ENCODE measurements at regions not wholly inside any gene's neighbourhood (a gene's known extent, or its start where the extent isn't known, plus 50 kb on each side); places are given as distances from the start of the nearest gene placed in this dataset.

DNA sequence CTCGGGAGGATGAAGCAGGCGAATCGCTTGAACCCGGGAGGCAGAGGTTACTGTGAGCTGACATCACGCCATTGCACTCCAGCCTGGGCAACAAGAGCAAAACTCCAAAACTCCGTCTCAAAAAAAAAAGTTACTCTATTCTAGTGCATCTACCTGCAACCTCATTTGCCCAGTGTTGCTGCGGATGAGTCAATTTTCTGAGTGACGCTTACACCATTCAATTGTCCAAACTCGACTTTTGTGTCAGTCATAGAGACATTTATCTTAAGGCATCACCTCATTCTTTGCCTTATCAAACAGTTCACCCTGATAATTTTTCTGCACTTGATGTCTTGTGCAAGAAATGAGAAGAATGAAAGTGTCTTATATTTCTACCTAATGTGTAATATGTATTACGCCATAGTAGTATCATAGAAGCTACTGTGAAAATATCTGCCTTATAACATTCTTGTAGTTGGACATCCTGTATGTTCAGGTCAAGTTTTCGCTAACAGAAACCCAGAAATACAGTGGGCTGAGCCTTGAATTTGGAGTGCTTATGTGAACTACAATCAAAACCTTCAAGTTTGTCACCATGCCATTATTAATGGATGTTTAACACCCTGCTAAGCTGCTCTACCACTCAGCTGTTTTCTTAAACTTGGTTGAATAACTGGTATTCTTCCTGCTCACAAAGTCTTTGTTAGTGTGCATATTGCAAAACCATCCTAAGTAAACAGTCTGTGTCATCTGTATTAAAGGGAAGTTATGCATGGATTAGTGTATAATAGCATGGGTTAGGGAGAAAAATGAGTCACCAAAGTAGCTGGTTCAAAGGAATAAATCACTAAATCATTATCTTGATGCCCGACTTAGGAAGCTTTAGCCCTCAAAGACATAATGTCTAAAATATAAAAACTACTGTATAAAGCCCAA lies 531.0 kb upstream of the NR2F2 start:
- Mint-ChIP-seq H3K27ac (no peak overlapping the region), H3K4me3 (no peak overlapping the region), H3K9me3 (peaks cover 9% of the 10 kb centered on the region), H3K36me3 (ENCODE audit: low read depth) (peaks cover 2% of the 10 kb centered on the region), H3K27me3 (ENCODE audit: low read depth) (peaks cover 3% of the 10 kb centered on the region), H3K4me1 (ENCODE audit: low read depth) (peaks cover 2% of the 10 kb centered on the region)

- Mint-ChIP-seq H3K36me3 (ENCODE audit: low read depth) (peaks cover 2% of the 10 kb centered on the region), H3K4me1 (ENCODE audit: low read depth) (peaks cover 2% of the 10 kb centered on the region), H3K9me3 (peaks cover 9% of the 10 kb centered on the region), H3K27ac (no peak overlapping the region), H3K27me3 (ENCODE audit: low read depth) (peaks cover 3% of the 10 kb centered on the region), H3K4me3 (no peak overlapping the region)
Observed at GRCh38 chr15:95804484-95804883, 526.0 kb upstream of the NR2F2 start.

GRCh38 chr15:95812491-95812890 lies 518.0 kb upstream of the NR2F2 start:
- Mint-ChIP-seq H3K9me3 (peaks cover 10% of the 10 kb centered on the region), H3K4me1 (ENCODE audit: low read depth) (no peaks in the 10 kb centered on the region), H3K27ac (no peak overlapping the region), H3K4me3 (no peak overlapping the region), H3K36me3 (ENCODE audit: low read depth) (no peaks in the 10 kb centered on the region), H3K27me3 (ENCODE audit: low read depth) (peaks cover 7% of the 10 kb centered on the region)

DNA sequence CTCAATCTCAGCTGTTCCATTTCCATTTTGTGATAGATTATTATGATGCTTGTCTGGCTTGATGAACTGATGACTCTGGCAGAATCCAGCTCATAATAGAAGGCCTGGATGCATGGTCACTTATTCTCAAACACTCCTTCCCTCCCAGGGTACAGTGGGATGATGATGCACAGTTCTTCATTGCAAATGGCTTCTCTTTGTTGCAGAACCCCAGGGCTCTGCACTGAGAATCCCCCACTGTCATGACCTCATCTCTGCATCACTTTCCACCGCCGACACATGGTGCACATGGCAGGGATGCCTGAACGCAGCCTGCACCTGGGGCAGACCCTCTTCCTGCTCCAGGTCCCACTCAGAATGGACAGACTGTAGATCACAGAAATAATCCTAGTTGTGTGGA lies 515.6 kb upstream of the NR2F2 start:
- Mint-ChIP-seq H3K4me1 (ENCODE audit: low read depth) (no peaks in the 10 kb centered on the region), H3K36me3 (ENCODE audit: low read depth) (no peaks in the 10 kb centered on the region)

DNA sequence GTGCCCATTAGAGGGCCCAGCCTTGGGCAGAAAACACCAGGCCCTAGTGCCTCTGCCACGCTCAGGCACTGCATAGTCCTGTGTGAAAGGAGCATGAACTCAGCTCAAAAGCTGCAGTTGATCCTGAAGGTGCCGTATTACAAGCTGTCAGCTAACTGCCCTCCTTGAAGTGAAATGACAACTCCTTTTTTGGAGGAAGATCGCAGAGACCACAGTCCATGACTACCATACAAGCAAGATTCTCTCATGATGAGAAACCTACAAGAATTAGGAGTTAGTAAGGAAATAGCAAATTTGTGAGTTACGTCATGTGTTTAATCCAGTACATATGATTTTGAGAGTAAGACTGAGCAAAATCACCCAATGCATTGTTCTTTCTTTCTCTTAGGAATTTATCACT lies 513.9 kb upstream of the NR2F2 start:
- Mint-ChIP-seq H3K27me3 (ENCODE audit: low read depth) (peaks cover 10% of the 10 kb centered on the region), H3K27ac (no peak overlapping the region), H3K36me3 (ENCODE audit: low read depth) (no peaks in the 10 kb centered on the region), H3K4me1 (ENCODE audit: low read depth) (no peaks in the 10 kb centered on the region), H3K4me3 (no peak overlapping the region), H3K9me3 (peaks cover 10% of the 10 kb centered on the region)

More for the DNA sequence above, 515.6 kb upstream of the NR2F2 start:
- Mint-ChIP-seq H3K4me3 (no peak overlapping the region), H3K27me3 (ENCODE audit: low read depth) (peaks cover 10% of the 10 kb centered on the region), H3K9me3 (peaks cover 10% of the 10 kb centered on the region), H3K27ac (no peak overlapping the region)

GRCh38 chr15:95822961-95823360 lies 507.5 kb upstream of the NR2F2 start:
- Mint-ChIP-seq H3K36me3 (ENCODE audit: low read depth) (no peaks in the 10 kb centered on the region), H3K27me3 (ENCODE audit: low read depth) (peaks cover 3% of the 10 kb centered on the region), H3K4me1 (ENCODE audit: low read depth) (no peaks in the 10 kb centered on the region), H3K4me3 (no peak overlapping the region), H3K27ac (no peak overlapping the region), H3K9me3 (no peaks in the 10 kb centered on the region)

DNA sequence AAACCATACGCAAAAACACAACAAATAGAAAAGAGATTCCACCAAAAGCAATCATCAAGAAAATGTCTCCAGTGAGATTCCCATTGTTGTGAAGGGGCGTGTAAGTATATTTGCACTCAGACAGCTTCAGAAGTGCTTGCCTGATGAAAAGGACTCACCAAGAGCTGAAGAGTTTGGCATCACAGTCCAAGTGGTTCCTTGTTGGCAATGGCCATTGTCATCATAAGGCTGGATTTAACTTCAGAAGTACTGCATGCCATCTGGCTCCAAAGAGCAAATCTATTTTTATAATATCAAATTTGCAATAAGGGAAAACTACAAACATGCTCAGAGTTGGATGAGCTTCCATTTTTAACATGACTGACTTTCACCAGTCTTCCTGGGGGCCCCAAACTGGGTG lies 505.3 kb upstream of the NR2F2 start:
- no peaks in the 10 kb centered on the region for H3K4me1 Mint-ChIP-seq (ENCODE audit: low read depth)

DNA sequence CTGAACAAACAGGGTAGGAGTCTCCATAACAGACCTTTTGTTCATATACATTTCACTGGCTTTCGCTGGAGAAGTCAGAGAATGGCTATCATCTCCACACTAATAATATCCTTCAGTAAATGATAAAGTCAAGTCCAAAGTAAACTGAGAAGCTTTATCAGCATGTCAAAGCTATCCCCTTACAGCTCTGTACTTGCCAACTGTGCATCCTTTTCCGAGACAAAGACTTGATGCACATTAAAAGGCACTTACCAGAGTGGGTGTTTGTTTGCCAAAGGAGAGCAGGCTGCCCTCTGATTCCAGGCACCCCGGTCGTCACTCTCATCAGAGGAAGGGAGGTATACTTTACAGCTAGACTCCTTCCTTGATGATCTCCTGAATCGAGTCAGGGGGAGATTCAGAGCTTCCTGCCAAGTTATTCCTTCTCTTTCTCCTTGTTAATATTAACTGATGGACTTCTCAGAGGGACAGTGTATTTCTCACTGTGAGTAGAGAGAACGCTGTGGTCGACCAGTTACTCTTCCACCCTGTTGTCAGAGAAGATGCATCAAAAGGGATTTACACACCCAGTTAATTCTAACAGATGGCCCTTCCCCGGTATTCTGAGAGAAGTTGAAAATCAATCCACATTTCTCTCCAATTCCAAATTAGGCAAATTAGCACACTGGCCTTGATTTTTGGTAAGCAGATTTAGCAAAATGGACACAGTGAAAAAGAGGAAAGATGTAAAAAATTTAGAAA lies 504.7 kb upstream of the NR2F2 start:
- no peak overlapping the region for H3K4me3 Mint-ChIP-seq
- H3K27ac Mint-ChIP-seq, result no peak overlapping the region
- peaks cover 12% of the 10 kb centered on the region for H3K27me3 Mint-ChIP-seq (ENCODE audit: low read depth)
- H3K4me1 Mint-ChIP-seq (ENCODE audit: low read depth), result no peaks in the 10 kb centered on the region
- H3K36me3 Mint-ChIP-seq (ENCODE audit: low read depth), result no peaks in the 10 kb centered on the region
- H3K9me3 Mint-ChIP-seq, result no peaks in the 10 kb centered on the region

More for the DNA sequence above, 505.3 kb upstream of the NR2F2 start:
- Mint-ChIP-seq H3K4me3 (no peak overlapping the region), H3K27me3 (ENCODE audit: low read depth) (peaks cover 7% of the 10 kb centered on the region), H3K9me3 (no peaks in the 10 kb centered on the region), H3K36me3 (ENCODE audit: low read depth) (no peaks in the 10 kb centered on the region), H3K27ac (no peak overlapping the region)

DNA sequence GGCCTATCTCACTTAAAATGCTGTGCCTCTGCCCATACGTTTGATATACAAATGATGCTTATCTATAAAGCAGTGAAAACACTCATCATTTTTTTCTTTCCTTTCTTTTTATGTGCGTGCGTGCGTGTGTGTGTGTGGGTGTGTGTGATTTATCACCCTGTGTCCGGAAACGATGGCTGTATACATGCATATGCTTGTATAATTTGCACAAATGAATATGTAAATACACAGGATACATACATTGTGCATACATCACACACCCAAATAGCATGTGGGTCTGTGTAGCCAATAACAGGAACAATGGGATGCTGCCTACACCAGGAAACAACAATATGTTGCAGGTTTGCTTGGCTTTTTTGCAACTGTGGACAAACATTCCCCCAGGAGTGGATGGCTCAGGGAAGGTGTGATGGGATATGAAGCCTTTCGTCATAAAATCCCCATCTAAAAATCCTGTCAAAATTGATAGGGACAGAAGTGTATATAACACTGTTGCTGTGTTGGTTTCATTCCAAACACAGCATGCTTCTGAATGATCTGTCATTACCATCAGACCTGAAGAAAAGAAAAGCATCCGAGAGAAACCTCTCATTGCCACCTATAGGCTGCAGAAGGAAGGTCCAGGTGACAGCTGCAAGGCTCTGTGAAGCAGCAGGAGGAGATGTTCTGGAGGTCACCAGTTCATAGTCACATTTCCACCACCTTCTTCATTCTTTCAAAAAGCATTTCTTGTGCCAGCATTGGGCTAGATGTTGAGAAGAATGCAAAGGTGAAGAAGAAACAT lies 503.9 kb upstream of the NR2F2 start:
- no peaks in the 10 kb centered on the region for H3K9me3 Mint-ChIP-seq
- no peaks in the 10 kb centered on the region for H3K36me3 Mint-ChIP-seq (ENCODE audit: low read depth)
- no peak overlapping the region for H3K27ac Mint-ChIP-seq
- H3K4me1 Mint-ChIP-seq (ENCODE audit: low read depth), result no peaks in the 10 kb centered on the region
- H3K27me3 Mint-ChIP-seq (ENCODE audit: low read depth), result peaks cover 20% of the 10 kb centered on the region
- H3K4me3 Mint-ChIP-seq, result no peak overlapping the region

DNA sequence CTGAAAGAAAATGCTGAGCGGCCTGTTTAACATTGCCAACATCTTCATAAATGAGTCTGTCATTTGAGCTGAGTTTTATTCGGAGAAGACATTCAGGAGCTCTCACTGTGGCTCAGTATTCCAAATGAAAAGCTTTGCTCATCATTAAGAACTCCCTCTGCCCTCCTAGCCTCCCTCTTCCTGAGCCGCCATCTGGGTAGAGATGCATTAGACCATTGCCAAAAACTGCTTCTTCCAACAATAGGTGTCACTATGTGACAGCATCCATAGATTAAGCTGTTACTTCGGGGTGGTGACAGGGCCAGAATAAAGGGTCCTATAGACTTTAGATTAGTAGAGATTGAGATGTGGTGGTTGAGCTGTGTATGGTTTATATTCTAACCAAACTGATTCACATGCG lies 501.4 kb upstream of the NR2F2 start:
- Mint-ChIP-seq H3K27ac (no peak overlapping the region), H3K36me3 (ENCODE audit: low read depth) (no peaks in the 10 kb centered on the region), H3K4me3 (no peak overlapping the region), H3K27me3 (ENCODE audit: low read depth) (peaks cover 32% of the 10 kb centered on the region), H3K4me1 (ENCODE audit: low read depth) (no peaks in the 10 kb centered on the region), H3K9me3 (no peaks in the 10 kb centered on the region)

GRCh38 chr15:95830281-95830680 lies 500.2 kb upstream of the NR2F2 start:
- H3K4me1 Mint-ChIP-seq (ENCODE audit: low read depth), result no peaks in the 10 kb centered on the region
- H3K27me3 Mint-ChIP-seq (ENCODE audit: low read depth), result peaks cover 43% of the 10 kb centered on the region
- H3K9me3 Mint-ChIP-seq, result no peaks in the 10 kb centered on the region
- H3K36me3 Mint-ChIP-seq (ENCODE audit: low read depth), result no peaks in the 10 kb centered on the region
- no peak overlapping the region for H3K27ac Mint-ChIP-seq
- no peak overlapping the region for H3K4me3 Mint-ChIP-seq

DNA sequence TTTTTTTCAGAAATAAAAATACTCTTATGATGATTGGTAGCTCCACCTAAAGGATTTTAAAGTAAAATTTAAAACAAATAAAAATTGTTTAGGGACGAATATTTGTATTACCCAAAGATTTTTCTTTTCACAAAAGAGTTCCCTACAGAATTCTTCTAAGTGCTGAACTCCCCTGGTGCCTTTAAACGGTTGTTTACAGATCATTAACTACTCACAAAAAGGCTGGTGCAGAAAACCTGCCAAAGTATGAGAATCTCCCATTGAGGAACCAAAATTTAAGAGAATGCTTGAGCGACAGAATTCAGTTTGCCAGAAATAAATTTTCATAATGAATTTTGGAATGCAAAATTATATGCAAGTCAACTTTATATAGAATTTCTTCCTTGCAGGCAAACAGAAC lies 497.8 kb upstream of the NR2F2 start:
- Mint-ChIP-seq H3K9me3 (no peaks in the 10 kb centered on the region), H3K36me3 (ENCODE audit: low read depth) (no peaks in the 10 kb centered on the region), H3K4me1 (ENCODE audit: low read depth) (no peaks in the 10 kb centered on the region), H3K4me3 (no peak overlapping the region), H3K27me3 (ENCODE audit: low read depth) (peaks cover 43% of the 10 kb centered on the region), H3K27ac (no peak overlapping the region)

DNA sequence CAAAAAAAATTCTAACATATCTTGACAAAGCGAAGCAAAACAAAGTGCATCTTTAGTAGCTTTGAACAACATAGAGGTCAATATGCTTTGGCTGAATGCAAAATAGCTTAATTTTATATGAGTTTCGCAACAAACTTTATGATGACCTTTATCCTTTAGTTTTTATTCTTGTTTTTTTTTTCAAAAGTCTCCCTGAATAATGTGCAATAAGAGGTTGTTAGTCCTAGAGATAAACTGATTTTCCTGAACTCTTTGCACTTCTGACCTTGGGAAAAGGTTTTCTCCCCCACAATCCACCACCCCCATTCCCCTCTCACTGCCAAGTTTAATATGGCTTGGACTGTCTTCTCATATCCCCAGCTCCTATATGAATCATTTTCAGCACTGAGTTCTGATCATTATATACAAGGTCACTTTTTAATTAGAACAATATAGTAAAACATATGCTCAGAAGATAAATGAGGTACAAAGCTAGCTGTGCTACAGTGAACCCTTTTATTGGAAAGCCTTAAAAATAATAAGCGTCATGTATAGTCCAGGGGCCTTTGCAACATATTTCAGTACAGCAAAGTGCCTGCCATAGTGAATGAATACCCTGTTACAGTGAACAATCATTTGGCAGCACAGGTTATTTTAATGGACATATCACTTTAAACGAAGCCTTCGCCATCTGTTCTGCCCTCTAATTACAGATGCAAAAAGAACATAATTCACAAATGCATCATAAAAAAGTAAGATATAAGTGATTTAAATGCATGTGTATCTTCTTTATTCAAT lies 496.3 kb upstream of the NR2F2 start:
- Mint-ChIP-seq H3K4me3 (no peak overlapping the region), H3K4me1 (ENCODE audit: low read depth) (peaks cover 5% of the 10 kb centered on the region), H3K27me3 (ENCODE audit: low read depth) (peaks cover 43% of the 10 kb centered on the region), H3K9me3 (no peaks in the 10 kb centered on the region), H3K36me3 (ENCODE audit: low read depth) (no peaks in the 10 kb centered on the region), H3K27ac (no peak overlapping the region)

- H3K9me3 Mint-ChIP-seq, result no peaks in the 10 kb centered on the region
- H3K36me3 Mint-ChIP-seq (ENCODE audit: low read depth), result peaks cover 4% of the 10 kb centered on the region
- peaks cover 26% of the 10 kb centered on the region for H3K4me1 Mint-ChIP-seq (ENCODE audit: low read depth)
- no peak overlapping the region for H3K4me3 Mint-ChIP-seq
- peaks cover 24% of the 10 kb centered on the region for H3K27me3 Mint-ChIP-seq (ENCODE audit: low read depth)
- no peak overlapping the region for H3K27ac Mint-ChIP-seq
Observed at GRCh38 chr15:95836536-95836935, 494.0 kb upstream of the NR2F2 start.
